ENCODE measurements at regions not wholly inside any gene's neighbourhood (a gene's known extent, or its start where the extent isn't known, plus 50 kb on each side); places are given as distances from the start of the nearest gene placed in this dataset.

DNA sequence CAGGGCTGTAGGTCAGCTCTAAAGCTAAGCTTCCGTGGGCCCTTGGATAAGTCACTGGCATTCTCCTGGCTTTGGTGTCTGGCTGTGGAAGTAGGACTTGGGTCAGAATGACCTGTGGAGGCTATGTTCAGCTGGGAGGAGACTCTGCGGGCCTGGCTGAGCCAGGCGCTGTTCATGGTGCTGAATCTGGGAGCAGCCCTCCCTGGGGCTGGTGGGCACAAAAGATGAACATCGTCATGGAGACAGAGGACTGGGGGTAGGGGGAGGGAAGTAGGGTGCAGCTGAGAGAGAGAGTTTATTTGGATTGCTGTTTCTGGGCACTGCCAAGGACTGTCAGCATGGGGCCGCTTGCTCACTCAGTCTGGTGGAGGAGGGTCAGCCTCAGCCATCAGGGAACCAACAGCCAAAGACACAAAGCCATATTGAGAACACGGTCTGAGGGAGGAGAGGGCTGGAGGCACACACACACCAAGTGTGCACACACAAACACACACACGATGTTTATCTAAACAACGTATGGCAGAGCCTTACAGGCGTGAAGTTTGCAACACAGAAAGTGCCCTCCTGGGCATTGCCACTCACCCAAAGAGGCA is 120.7 kb upstream of the LINGO1 start:
- no peak for DNase-seq (ENCODE audit: low read depth)
- TF ChIP-seq, protein P1, sequence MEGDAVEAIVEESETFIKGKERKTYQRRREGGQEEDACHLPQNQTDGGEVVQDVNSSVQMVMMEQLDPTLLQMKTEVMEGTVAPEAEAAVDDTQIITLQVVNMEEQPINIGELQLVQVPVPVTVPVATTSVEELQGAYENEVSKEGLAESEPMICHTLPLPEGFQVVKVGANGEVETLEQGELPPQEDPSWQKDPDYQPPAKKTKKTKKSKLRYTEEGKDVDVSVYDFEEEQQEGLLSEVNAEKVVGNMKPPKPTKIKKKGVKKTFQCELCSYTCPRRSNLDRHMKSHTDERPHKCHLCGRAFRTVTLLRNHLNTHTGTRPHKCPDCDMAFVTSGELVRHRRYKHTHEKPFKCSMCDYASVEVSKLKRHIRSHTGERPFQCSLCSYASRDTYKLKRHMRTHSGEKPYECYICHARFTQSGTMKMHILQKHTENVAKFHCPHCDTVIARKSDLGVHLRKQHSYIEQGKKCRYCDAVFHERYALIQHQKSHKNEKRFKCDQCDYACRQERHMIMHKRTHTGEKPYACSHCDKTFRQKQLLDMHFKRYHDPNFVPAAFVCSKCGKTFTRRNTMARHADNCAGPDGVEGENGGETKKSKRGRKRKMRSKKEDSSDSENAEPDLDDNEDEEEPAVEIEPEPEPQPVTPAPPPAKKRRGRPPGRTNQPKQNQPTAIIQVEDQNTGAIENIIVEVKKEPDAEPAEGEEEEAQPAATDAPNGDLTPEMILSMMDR (conservative IDR thresholded peaks at IDR 0.05; ENCODE audit: low read depth, low read length), result no peak
- no peak overlapping the region for H3K4me3 ChIP-seq (ENCODE audit: low read length)

- DNase-seq (ENCODE audit: low read depth), result no peak
- TF ChIP-seq, protein P1 (conservative IDR thresholded peaks at IDR 0.05; ENCODE audit: low read depth, low read length), result no peak
- no peak overlapping the region for H3K4me3 ChIP-seq (ENCODE audit: low read length)
These were observed 117.4 kb upstream of the LINGO1 start for GRCh38 chr15:77749998-77750540.

DNA sequence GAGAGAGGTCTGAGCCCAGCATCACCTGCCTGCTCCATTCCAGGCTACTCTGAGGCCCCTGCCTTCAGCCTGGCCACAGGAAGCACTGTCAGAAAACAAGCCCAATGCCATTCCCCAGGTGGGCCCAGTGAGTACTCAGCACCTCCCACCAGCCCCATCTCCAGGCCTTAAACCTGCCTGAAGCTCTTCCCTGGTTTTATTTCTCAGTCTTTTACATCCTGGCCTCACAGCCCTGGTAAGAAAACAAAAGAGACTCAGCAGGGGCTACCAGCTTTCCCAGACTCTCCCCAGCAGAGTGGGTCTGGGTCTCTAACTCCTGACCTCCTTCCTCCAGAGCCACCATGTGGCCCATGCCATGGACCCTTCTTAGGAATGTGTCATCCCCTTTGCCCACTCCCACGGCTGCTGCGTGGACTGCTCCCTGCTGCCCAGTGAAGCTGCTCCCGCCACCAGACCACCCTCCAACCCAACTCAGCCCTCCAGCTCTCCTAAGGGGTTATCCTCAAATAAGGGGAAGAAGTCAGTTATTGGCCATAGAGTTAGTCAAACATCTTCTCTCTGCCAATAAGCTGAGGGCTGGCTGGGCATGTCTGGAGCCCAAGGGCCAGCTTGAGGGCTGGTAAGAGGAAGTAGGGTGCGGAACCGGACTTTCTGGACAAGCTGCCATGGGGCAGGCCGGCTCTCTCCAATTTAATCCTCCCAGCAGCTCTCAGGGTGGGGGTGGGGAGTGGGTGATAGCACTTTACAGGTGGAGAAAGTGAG is 116.7 kb upstream of the LINGO1 start:
- no peak for DNase-seq (ENCODE audit: low read depth)
- H3K4me3 ChIP-seq (ENCODE audit: low read length), result no peak overlapping the region
- TF ChIP-seq, protein P1 (conservative IDR thresholded peaks at IDR 0.05; ENCODE audit: low read depth, low read length), result no peak

DNA sequence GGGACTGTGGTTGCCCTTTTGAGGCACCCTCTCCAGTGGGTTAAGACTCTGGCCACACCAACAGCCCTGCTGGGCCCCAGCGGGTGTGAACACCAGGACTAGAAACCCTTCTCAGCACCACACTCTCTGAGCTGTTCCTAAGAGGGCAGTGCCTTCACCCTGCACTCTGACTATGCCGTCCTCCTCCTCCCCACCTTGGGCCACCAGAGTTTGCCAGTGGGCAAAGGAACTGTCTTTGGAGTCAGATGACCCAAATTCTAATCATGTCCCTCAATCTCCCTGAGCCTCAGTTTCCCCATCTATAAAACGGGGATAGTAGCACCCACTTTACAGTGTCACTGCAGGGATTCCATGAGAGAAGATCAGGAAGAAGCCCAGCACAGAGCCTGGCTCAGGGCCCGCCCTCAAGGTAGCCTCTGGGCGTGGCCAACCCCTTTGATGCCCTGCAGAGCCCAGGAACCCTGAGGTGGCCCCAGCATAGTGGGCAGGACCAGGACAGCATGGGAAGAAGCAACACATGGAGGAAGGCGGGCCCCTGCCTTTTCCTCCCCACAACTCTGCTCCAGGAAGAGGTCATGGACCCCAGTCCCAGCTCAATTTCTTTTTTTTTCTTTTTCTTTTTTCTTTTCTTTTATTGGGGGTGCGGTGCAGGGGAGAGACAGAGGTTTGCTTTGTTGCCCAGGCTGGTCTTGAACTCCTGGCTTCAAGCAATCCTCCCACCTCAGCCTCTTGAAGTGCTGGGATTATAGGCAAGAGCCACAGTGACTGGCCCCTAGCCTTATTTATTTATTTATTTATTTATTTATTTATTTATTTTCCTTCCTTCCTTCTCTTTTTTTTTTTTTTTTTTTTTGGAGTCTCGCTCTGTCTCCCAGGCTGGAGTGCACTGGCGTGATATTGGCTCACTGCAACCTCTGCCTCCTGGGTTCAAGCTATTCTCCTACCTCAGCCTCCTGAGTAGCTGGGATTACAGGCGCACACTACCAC is 115.7 kb upstream of the LINGO1 start:
- DNase-seq (ENCODE audit: low read depth), result no peak
- TF ChIP-seq, protein P1 (conservative IDR thresholded peaks at IDR 0.05; ENCODE audit: low read depth, low read length), result no peak
- H3K4me3 ChIP-seq (ENCODE audit: low read length), result no peak overlapping the region

GRCh38 chr15:77747175-77748077 is 114.7 kb upstream of the LINGO1 start:
- DNase-seq (ENCODE audit: low read depth), result no peak
- TF ChIP-seq, protein P1 (conservative IDR thresholded peaks at IDR 0.05; ENCODE audit: low read depth, low read length), result no peak
- no peak overlapping the region for H3K4me3 ChIP-seq (ENCODE audit: low read length)

Data from retinal pigment epithelial cell (primary cell).